Kidney epithelial cell (primary cell): ENCODE measurements at regions not wholly inside any gene's neighbourhood (a gene's known extent, or its start where the extent isn't known, plus 50 kb on each side); places are given as distances from the start of the nearest gene placed in this dataset.

Experiments used
- DNase-seq: peaks from one replicate; pipeline ENCODE4 v3.0.0-alpha.2; 2010; ENCODE audit warnings: low read depth
- H3K27me3 ChIP-seq: 2 replicates; pipeline ENCODE4 v1.6.0; 2011; ENCODE audit warnings: low read length; ENCODE audit not compliant: control insufficient read depth, insufficient read depth
- H3K36me3 ChIP-seq: 2 replicates; pipeline ENCODE4 v1.5.1; 2011; ENCODE audit warnings: low read length; ENCODE audit not compliant: control insufficient read depth, insufficient read depth
- H3K4me3 ChIP-seq: 2 replicates; pipeline ENCODE4 v1.5.1; 2011; ENCODE audit warnings: low read depth, mild to moderate bottlenecking, control low read depth, low read length
- CTCF ChIP-seq: IDR thresholded peaks from 2 replicates; pipeline ENCODE4 v1.5.1; 2011; ENCODE audit warnings: mild to moderate bottlenecking, moderate library complexity, low read length, control low read depth, inconsistent platforms; ENCODE audit not compliant: insufficient read depth, poor library complexity, severe bottlenecking

- Histone ChIP-seq H3K36me3 (no peaks in the 10 kb centered on the region), H3K27me3 (no peaks in the 10 kb centered on the region), H3K4me3 (no peak overlapping the region)
- no peak for TF ChIP-seq CTCF
- DNase-seq = no peak
Observed at GRCh38 chrX:140354431-140355120, 150.3 kb downstream of the SOX3 start.

DNA sequence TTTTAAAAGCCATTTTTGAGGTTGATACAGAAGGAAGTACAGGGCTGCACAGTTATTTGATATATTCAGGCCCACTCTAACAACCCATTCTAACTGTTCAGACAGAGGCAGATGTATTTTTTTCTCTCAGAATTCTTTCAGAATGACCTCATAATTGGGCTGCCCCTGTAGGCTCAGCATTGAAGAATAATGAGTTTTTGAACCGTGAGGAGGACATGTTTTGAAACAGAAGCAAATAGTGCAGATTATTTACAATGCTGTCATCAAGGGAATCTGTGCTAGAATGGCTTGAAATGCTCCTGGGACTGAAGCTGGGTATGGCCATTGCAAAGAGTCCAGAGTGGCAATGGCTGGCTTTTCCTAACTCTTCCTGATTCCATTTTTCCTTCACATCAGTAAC is 158.1 kb downstream of the SOX3 start:
- Histone ChIP-seq H3K36me3 (no peaks in the 10 kb centered on the region), H3K27me3 (no peaks in the 10 kb centered on the region), H3K4me3 (no peak overlapping the region)
- DNase-seq = no peak
- no peak for TF ChIP-seq CTCF

GRCh38 chrX:140343226-140343868 is 161.5 kb downstream of the SOX3 start:
- Histone ChIP-seq H3K4me3 (no peak overlapping the region), H3K27me3 (no peaks in the 10 kb centered on the region), H3K36me3 (no peaks in the 10 kb centered on the region)
- no peak for DNase-seq
- no peak for TF ChIP-seq CTCF

DNA sequence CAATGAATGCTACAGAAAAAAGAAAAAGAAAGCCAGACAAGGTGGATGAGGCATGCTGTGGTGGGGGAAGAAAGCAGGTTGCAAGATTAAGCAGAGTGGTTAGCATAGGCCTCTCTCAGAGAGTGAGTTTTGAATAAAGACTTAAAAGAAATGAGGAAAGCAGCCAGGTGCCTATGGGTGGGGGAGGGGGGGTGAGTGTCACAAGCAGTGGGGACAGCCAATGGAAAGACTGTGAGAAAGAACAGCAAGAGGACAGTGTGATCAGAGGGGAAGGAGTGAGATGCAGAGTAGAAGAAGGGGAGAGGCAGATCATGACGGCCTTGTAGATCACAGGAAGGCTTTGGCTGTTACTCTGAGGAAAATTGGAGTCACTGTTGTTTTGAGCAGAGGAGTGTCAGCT is 162.5 kb downstream of the SOX3 start:
- TF ChIP-seq CTCF = no peak
- Histone ChIP-seq H3K4me3 (no peak overlapping the region), H3K27me3 (no peaks in the 10 kb centered on the region), H3K36me3 (no peaks in the 10 kb centered on the region)
- no peak for DNase-seq

DNA sequence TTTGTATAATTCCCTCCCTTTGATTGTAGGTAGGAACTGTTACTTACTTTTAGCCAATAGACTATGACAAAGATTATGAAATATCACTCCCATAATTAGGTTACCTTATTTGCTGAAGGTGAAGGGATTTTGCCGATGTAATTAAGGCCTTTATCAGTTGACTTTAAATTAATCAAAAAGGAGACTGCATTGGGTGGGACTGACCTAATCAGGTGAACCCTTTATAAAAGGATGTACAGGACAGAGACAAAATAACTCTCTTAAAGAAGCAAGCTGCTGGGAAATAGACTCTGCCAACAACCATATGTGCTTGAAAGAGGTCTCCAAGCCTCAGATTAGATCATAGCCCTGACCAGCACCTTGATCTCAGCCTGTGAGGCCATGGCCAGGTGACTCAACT is 167.6 kb downstream of the SOX3 start:
- Histone ChIP-seq H3K36me3 (no peaks in the 10 kb centered on the region), H3K4me3 (no peak overlapping the region), H3K27me3 (no peaks in the 10 kb centered on the region)
- no peak for TF ChIP-seq CTCF
- DNase-seq = no peak

GRCh38 chrX:140318296-140318695 is 186.6 kb downstream of the SOX3 start:
- DNase-seq = no peak
- no peak overlapping the region for H3K4me3 ChIP-seq
- TF ChIP-seq CTCF = no peak
- no peaks in the 10 kb centered on the region for H3K36me3 ChIP-seq
- no peaks in the 10 kb centered on the region for H3K27me3 ChIP-seq
